GM18861 (cell line): ENCODE measurements at regions not wholly inside any gene's neighbourhood (a gene's known extent, or its start where the extent isn't known, plus 50 kb on each side); places are given as distances from the start of the nearest gene placed in this dataset.
A peak's percentile ranks its signal among the peaks of the same experiment; 100 is the strongest.
"Not testable (repeated sequence)": the region's sequence is repeated elsewhere in the genome, so short reads cannot be mapped to it uniquely, and the experiment has no call there.

Experiments used
- ATAC-seq: cut with Tn5 transposase; IDR thresholded peaks from one replicate; pipeline ENCODE4 v1.9.1; 2021; ENCODE audit not compliant: unreplicated experiment

DNA sequence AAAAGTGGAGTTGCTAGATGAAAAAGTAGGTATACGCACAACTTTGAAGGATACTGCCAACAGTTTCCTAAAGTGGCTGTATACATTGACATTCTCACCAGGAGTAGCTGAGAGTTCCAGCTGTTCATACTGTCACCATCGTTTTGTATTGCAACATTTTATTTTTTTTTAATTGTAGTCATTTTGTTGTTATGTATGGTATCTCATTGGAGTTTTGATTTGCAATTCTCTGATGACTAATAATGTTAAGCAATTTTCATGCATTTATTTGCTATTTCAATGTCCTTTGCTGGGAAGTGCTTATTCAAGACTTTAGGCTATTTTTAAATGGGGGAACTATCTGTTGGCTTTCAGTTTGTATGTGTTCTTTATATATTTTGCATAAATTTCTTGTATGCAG is 185.1 kb upstream of the TGFBR2 start:
- no peak for ATAC-seq

DNA sequence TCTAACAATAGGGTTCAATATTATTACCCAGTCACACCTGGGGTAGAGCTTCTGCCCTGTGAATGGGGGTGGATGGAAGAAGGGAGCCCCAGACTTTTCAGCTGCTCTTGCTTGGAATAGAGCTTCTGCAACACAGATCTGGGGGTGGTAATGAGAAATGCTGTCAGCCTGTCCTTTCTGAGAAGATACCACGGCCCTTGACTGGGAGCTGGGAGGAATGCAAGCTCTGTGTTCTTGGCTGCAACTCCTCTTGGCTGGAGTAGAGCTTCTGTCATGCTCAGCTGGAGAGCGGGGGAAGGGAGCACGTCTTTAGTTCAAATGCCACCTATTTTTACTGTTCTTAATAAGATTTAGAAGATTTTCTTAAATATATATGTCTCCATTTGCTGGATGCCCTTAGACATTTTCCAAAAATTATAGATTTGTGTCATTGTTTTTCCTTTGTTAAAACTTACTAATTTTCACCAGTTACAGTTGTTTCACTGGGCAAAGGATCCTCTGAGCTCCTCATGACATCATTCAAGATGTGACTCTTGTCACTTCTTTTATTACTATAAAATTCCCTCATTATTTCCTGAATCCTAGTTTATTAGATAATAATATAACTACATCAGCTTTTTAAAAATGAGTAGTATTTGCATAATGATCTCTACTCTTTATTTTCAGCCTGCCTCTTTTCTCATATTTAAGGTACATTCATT is 180.0 kb upstream of the TGFBR2 start:
- no peak for ATAC-seq

DNA sequence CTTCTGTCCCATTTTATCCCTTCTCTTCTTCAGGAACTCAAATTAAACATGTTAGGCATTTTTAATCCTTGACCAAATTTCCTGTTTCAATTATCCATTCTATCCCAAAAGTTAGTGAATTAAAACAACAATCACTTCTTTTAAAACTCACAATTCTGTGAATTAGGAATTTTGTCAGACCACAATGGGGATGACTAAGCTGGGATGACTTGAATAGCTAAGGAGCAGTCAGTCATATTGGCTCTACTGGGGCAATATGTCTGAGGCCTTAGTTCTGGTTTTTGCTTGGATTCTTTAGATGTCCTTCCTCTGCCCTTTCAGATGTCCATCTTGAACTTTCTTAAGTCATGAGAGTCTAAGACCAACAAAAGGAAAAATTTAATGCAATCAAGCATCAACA is 178.2 kb upstream of the TGFBR2 start:
- ATAC-seq = no peak

DNA sequence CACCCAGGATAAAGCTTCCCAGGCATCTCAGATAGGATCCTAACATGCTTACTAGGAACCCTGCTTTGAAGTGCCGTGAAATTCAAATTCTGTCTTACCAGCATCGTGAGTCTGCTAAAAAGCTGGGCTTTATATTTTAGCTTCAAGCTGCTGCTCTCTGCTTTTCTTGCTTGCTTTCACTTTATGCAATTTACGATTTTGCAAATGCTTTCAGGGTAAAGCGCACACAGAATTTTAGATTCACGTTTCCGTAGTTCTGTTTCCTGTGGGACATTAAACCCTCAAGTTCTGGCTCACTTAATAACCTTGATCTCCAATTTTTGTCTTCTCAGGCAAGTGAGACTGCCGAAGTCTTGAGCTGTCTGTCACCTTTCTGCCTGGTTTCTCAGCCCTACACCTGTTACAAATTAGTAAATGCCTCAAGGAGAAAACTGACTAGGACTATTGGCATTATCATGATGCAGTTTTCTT is 170.5 kb upstream of the TGFBR2 start:
- ATAC-seq = no peak

DNA sequence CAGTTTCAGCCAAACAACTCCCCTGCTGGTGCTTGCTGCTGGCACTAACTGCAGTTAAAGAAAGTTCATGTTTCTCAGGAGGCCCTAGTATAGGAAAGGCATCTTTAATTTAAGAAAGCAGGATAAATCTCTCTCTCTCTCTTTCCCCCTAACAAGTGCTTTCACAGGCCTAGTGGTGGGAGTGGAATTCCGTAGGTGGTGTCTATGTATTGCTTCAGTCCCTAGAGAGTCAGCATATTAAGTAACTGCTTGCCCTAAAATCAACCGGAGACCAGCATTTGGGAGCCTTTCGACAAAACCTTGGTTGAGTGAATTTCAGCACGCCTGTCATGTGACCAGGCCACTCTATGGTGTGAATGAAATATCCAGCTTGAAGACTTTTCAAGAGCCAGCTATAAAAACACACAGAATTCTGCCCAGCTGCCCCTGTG is 169.2 kb upstream of the TGFBR2 start:
- ATAC-seq = no peak

DNA sequence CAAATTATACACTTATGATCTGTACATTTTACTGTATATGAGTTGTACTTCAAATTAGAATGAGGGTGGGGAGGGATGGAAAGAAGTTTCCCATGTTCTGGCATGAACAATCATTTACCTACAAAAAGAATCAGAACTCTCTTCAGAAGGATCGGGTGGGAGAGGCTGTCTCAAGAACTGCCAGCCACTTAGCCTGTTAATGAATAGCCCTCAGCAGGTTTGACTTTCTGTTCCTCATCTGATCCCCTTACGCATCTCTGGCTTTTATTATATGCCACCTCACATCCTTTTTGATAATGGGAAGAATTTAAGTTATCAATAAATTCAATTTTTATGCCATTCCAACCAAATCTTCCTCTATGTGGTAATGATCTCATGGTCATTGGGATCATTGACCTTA is 168.3 kb upstream of the TGFBR2 start:
- ATAC-seq = peak; percentile 85

DNA sequence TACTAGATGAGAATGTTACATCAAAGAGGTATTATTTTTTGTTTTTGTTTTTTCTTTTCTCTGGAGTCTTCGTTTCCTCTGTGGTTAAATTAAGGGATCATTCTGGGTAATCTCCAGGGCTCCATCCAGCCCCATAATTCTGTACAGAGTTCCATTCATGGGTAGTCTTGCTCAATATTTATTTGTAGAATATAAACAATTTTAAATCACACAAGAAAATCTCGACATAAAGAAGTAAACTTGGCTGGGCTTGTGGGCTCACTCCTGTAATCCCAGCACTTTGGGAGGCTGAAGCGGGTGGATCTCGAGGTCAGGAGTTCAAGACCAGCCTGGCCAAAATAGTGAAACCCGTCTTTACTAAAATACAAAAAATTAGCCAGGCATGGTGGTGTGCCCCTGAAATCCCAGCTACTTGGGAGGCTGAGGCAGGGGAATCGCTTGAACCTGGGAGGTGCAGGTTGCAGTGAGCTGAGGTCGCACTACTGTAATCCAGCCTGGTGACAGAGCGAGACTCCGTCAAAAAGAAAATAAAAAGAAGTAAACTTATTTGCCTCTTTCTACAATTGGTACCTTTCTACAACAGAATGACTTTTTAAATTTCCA is 166.8 kb upstream of the TGFBR2 start:
- no peak for ATAC-seq

DNA sequence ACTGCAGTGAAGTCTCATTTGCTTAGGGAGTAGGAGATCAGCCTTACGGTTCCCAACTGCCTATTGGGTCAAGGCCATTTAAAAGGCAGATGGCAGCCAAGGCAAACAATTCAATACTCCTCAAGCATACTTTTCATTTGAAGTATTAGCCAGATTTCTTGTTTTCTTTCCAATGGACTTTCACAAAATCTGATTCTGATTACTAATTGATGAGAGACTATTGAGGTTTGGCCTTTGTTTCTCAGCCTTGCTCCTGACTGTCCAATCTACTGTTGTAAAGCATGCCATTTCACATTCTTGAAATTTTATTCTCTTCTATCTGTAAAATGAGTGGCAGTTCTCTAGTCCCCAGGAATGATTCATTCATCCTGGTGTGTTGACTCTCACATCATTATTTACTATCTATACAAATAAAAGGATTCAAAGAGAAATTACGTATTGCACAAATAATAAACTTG is 166.2 kb upstream of the TGFBR2 start:
- ATAC-seq = no peak

DNA sequence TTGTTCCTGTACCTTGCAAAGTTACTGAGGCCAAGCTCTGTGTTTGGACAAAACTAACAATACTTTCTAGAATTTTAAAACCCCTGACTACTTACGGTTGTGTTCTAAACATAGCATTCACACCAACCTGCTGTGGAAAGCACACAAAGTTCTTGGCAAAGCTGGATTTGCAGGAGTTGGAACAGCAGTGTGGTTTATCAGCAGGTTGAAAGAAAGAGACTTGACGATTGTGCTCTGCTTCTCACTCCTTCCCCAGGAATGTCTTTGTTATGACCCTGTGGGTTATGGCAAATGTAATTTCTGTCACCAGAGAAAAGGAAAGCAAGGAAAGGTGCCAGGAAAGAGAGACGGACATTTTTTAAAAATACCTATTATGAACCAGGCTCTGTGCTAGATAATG is 165.5 kb upstream of the TGFBR2 start:
- ATAC-seq = no peak

DNA sequence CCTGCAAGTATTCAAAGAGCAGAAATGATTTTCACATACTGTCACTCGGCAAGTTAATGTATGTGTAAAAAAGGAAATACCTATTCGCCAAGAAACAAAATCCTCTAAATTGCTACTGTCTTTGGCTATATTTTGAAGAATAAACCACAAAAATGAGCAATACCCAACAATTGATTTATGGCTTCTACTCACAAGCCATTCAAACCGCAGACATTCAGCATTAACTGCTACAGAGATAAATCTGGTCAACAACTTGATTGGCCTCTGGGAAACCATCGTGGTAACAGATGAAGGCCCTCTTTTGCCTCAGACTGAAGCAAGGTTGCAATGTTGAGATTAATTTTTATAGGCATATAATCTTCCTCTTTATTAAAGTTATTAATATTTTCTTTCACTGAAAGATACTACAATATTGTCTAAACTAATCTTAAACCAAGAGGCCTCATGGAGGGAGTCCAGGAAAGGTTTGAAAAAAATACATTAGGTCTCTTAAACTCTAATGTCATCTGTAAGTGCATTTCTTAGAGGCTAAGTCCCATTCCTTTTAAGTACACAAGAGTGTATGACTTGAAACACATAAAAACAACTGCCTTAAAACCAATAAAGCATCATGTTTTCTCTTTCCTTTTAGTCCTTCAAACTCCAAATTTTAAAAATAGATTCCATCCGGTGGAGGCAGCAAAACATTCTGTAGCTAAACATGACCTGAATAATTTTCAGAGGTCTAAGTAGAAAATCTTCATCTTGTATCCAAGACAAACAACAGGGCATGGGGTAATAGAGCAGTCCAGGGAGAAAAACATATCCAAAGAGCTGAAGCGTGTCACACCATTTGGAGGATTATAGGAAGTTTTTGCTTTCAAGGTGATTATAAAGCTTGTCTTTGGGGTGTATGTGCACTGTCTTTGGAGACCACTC is 162.4 kb upstream of the TGFBR2 start:
- no peak for ATAC-seq

DNA sequence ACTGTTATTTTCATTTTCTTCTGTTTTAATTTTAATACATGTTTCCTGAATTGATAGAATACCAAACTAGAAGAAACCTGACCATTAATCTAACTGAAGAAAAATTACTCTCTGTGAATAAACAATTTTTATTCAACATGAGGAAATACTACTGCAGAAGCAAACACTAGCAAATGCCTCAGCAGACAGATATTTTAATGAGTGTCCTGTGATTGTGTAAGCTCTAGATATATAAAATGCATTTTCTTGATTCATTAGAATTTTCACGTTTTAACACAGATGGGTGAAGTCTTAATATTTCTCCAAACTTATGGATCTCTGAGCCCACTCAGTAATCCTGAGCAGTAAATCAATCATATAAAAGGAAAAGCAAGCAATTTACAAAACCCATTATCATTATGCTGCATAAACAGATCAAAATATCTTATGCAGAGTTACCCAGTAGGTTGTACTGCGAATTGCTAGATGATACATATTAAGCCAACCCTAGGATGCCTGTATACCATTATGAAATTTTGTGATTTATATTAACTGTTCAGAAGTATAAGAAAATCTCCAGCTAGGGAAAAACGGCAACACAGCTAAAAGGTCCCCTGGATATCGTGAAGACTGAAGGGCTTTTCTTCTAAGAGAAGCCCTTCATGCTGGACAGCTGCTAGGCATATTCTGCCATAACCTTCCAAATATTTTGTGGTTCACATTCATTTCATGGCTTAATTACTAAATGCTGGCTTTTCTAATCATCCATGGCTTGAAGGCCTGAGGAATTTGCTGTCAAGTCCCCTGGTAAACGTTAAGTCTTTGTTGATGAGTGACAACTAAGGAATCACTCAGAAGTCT is 157.7 kb upstream of the TGFBR2 start:
- no peak for ATAC-seq

DNA sequence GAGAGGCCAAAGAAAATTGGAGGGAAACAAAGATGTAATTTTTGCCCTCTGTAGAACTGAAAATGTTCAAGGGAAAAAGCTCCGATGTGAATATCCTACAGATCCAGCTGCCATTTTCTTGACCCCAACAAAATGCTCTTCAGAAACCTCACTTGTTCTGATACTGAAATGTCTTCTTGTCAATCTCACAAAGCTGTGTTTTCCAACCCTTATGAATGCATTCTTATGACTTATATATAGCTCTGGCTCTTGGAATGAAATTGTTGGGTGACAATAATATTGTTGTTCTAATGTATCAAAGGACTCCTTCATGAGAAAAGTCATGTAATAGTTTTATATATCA is 157.1 kb upstream of the TGFBR2 start:
- no peak for ATAC-seq

DNA sequence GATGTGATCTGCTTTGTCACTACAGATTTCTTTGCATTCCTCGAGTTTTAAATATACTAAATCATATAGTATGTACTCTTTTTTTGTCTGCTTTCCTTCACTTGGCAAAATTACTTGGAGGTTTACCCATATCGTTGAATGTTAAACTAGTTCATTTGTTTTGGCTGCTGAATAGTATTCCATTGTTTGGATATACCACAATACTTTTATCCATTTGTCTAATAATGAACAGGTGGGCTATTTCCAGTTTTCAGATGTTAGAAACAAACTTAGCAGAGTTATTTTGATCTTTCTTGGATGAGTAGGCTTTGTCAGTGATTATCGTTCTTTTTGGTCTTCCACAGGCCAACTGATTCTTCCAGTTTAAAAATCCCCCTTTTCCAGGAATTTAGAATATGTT is 154.0 kb upstream of the TGFBR2 start:
- no peak for ATAC-seq

DNA sequence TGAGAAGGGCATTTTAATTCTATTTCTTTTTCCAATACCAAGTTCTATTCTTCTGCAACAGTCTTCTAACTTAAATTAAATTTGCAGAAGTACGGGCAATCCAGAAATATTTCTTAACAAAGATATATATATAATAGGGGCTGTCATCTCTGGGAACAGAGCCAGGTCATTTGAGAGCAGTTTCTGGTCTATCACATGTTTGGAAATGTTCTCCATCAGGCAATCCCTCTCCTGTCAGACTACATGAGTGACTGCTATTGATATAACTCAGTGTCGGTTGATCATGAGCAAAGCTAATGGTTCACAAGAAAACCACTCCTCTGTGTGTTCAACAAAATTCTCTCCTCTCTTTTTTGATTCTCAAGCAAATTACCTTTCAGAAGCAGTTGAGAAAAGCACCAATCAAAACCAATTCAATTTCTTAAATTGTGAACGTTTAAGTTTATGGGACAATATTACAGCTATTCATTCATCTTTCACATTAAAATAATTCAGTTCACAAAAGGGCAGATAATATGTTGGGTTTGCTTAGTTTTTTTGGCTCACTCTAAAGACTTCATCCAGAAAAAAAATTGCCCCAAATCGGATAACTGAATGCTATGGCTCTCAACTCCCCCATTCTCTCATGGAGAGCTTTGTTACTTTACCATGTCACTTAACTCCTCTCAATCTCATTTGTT is 152.9 kb upstream of the TGFBR2 start:
- no peak for ATAC-seq

DNA sequence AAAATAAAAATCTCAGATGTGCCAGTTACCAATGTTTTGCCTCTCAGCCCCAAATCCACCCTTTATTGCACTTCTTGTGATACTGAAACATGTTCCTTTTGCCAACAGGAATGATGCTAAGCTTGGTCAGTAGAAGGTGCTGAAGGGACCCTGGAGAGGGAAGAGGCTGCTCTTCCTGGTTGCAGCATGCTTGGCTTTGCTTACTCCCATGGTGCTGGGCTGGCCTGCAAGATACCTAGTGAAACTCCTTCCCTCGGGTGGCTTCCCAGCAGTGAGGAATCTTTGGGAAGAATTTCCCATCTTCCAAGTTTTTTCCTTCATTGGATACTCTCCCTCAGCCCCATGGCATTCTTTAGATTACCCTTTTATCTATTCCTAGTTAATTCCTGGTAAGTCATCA is 151.8 kb upstream of the TGFBR2 start:
- no peak for ATAC-seq

DNA sequence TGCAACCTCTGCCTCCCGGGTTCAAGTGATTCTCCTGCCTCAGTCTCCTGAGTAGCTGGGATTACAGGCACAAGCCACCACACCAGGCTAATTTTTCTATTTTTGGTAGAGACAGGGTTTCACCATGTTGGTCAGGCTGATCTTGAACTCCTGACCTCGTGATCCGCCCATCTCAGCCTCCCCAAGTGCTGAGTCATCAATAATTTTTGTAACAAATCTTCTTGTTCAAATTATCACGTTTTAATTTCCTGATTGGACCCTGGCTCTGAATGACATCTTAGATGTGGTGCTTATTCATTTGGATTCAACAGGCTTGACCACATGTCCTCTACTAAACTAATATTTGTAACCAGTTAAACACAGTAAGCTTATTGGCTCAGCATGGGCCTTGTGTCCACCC is 151.3 kb upstream of the TGFBR2 start:
- ATAC-seq = not testable (repeated sequence)

DNA sequence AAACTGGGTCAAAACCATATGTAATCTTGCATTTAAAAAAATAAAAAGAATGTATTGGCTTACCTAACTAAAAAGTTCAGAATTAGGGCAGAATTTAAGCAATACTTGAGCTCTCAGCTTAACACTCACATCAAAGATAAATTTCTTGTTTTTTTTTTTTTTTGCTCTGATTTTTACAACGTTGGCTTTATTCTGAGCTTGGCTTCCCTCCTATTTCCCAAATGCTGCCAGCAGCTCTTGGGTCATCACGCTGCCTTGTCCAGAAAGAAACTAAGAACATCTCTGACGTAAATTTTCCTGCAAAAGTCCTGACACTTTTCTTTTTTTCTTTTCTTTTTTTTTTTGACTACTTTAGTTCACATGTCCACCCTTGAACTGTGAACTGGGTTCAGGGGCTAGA is 150.6 kb upstream of the TGFBR2 start:
- no peak for ATAC-seq

DNA sequence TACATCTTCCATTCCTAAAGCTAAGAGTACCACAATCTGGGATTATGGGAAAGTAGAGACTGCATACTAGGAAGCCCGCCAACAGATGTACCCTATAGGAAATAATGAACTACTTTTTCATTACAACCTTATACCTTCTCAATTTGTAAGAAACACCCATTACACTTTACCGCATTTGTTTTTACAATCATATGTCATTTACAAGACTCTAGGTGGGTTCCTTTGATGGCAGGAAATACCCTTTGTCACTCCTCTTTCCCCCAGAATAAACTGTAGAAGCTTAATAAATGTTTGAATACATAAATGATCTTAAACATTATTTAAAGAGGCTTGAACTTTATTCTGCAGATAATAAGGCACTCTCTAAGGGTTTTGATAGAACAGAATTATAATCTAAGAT is 150.1 kb upstream of the TGFBR2 start:
- no peak for ATAC-seq

DNA sequence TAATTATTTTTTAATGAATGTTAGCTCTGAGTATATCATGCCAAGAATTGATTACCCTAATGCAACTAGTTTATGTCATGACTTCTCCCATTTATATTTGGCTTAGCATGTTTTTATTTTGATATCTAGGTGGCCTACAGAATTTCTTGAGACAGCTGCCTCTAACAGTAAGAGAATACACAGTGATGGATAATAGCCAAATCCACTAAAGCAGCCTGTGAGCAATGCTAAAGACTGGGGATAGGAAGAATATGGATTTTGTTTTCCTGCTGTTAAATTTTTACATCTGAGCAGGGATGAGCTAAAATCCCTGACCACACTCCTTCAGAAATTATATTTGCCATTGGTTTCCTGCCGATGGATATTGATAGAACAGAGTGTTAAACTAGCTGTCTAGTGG is 149.3 kb upstream of the TGFBR2 start:
- no peak for ATAC-seq

DNA sequence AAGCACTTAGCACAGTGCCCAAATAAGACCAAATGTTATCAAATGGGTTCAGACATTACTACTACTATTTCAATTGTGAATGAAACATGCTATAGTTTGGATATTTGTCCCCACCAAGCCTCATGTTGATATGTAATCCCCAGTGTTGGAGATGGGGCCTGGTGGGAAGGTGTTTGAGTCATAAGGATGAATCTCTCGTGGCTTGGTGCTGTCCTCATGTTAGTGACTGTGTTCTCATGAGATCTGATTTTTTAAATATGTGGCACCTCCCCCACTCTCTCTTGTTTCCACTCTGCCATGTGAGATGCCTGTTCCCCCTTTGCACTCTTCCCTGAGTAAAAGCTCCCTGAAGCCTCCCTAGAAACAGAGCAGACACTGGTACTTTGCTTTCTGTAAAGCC is 148.7 kb upstream of the TGFBR2 start:
- ATAC-seq = no peak
